SH-SY5Y (cell line): ENCODE measurements at regions not wholly inside any gene's neighbourhood (a gene's known extent, or its start where the extent isn't known, plus 50 kb on each side); places are given as distances from the start of the nearest gene placed in this dataset.

Experiments used
- GATA2 ChIP-seq: IDR thresholded peaks from 2 replicates; pipeline ENCODE4 v1.6.1; 2011; ENCODE audit warnings: mild to moderate bottlenecking, low read depth, low read length
- GATA3 ChIP-seq: IDR thresholded peaks from 2 replicates; pipeline ENCODE4 v1.6.1; 2011; ENCODE audit warnings: low read depth, mild to moderate bottlenecking, low read length, moderate library complexity

DNA sequence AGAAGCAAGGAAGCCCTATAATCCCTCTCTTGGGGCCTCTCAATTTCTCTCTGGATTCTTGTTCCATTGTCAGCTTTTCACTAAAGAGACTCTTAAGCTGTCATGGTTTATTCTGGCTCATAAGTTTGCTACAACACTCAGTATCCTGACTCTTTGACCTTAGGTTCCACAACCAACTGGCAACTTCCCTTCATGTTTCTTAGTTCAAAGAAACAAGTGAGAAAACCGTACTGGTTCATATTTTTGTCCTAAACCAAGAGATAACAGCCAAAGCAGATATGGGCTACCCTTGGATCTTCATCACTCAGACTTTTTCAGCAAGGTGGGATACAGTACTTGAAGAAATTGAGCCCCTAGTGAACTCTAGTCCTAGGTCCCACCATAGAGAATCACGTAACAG lies 109.9 kb upstream of the CRIM1 start:
- TF ChIP-seq GATA2 (no peak), GATA3 (no peak)
